GM13977 (cell line): ENCODE measurements at regions not wholly inside any gene's neighbourhood (a gene's known extent, or its start where the extent isn't known, plus 50 kb on each side); places are given as distances from the start of the nearest gene placed in this dataset.

Source experiments
- DNase-seq: peaks from one replicate; pipeline ENCODE4 v3.0.0; 2012; ENCODE audit warnings: low spot score
- in situ Hi-C: fragments of 300-500 bp; cut with MboI; formaldehyde crosslinking; loops from one replicate; pipeline ENCODE4 v1.12.0; 2022; ENCODE audit warnings: low sequenced_read_pairs, low pct_unique_long_range_greater_than_20kb, mixed read lengths, inconsistent platforms; ENCODE audit not compliant: unreplicated experiment
- TF ChIP-seq, protein P1 (sequence below): IDR thresholded peaks from 2 replicates; pipeline ENCODE4 v1.5.1; 2012; ENCODE audit warnings: mild to moderate bottlenecking, control low read depth; ENCODE audit not compliant: insufficient read depth; ENCODE audit errors: extremely low read depth, missing control alignments

GRCh38 chr13:85725433-85725832, 73.8 kb downstream of the SLITRK6 start:
- no peak for DNase-seq
- TF ChIP-seq, protein P1, sequence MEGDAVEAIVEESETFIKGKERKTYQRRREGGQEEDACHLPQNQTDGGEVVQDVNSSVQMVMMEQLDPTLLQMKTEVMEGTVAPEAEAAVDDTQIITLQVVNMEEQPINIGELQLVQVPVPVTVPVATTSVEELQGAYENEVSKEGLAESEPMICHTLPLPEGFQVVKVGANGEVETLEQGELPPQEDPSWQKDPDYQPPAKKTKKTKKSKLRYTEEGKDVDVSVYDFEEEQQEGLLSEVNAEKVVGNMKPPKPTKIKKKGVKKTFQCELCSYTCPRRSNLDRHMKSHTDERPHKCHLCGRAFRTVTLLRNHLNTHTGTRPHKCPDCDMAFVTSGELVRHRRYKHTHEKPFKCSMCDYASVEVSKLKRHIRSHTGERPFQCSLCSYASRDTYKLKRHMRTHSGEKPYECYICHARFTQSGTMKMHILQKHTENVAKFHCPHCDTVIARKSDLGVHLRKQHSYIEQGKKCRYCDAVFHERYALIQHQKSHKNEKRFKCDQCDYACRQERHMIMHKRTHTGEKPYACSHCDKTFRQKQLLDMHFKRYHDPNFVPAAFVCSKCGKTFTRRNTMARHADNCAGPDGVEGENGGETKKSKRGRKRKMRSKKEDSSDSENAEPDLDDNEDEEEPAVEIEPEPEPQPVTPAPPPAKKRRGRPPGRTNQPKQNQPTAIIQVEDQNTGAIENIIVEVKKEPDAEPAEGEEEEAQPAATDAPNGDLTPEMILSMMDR: no peak
- in situ Hi-C loops: no loop called here

DNA sequence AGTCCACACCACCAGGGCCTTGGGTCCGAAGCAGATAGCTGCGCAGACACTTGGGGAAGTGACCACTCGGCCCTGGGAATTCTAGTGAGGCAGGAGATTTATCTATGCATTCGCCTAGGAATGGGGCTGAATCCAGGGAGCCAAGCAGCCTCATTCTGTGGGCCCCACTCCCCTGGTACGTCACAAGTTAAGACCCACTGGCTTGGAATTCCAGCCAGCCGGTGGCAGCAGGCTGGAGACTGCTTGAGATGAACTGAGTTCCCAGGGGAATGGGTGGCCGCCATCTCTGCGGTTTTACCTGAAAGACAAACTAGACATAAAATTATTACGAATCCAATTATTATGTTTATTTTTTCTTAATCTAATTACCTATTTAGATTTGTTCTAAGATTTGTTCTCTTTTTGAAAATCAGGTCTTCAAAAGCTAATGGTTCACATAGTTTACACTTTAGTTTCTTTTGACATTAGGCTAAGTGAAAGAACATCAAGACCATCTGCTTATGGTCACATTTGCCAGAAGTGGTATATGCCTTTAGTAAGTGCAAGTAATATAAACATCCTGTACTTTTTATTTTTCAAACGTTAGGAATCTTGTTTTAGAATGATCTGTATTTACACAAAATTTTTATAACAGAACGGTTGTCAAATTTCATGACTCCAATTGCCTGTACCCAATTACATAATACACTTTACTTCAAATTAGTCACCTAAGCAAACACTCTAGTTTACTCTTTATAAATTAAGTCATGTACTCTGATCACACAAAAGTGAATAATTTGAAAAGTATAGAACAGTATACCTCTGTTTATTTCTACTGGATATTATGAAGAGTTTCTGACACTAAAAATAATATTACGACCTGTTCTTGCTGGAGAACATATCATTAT, 74.4 kb downstream of the SLITRK6 start:
- in situ Hi-C loops: no loop called here
- TF ChIP-seq, protein P1: no peak
- no peak for DNase-seq

- in situ Hi-C loops: no loop called here
- TF ChIP-seq, protein P1: no peak
- DNase-seq: no peak
Observed at GRCh38 chr13:85719749-85720148, 79.5 kb downstream of the SLITRK6 start.

GRCh38 chr13:85717921-85718320, 81.3 kb downstream of the SLITRK6 start:
- TF ChIP-seq, protein P1: no peak
- no peak for DNase-seq
- in situ Hi-C loops: no loop called here

- DNase-seq: no peak
- TF ChIP-seq, protein P1: no peak
- in situ Hi-C loops: no loop called here
Observed at GRCh38 chr13:85710545-85710944, 88.7 kb downstream of the SLITRK6 start.

DNA sequence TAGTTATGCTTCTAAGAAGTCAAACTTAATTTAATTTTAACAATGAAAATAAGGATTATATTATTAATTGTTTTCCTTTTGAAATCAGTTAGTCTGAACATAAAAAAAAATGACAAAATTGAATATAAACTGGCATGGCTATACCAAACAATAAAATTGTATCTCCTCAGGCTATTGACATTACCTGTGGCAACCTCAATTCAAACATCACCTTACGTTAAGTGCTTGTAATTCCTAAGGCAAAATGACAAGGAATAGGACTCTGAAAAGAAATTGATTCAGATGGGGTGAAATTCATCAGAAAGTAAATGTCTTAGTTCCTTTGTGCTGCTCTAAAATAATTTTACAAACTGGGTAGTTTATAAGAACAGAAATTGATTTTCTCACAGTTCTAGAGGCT, 89.5 kb downstream of the SLITRK6 start:
- TF ChIP-seq, protein P1: no peak
- no peak for DNase-seq
- in situ Hi-C loops: no loop called here
